Nephron progenitor cell (in vitro differentiated cells): ENCODE measurements at regions not wholly inside any gene's neighbourhood (a gene's known extent, or its start where the extent isn't known, plus 50 kb on each side); places are given as distances from the start of the nearest gene placed in this dataset.

Experiments used
- DNase-seq: peaks from one replicate; pipeline ENCODE4 v3.0.0; 2021
- H3K27ac Mint-ChIP-seq: 2 replicates; pipeline ENCODE4 v1.8.0; 2021; ENCODE audit warnings: mild to moderate bottlenecking, moderate library complexity, mixed read lengths
- H3K27me3 Mint-ChIP-seq: 2 replicates; pipeline ENCODE4 v1.8.0; 2021; ENCODE audit warnings: mild to moderate bottlenecking, low read depth, mixed read lengths; ENCODE audit not compliant: poor library complexity
- H3K36me3 Mint-ChIP-seq: 2 replicates; pipeline ENCODE4 v1.8.0; 2021; ENCODE audit warnings: low read depth, mixed read lengths
- H3K4me1 Mint-ChIP-seq: 2 replicates; pipeline ENCODE4 v1.8.0; 2021; ENCODE audit warnings: mixed read lengths
- H3K4me3 Mint-ChIP-seq: 2 replicates; pipeline ENCODE4 v1.8.0; 2021; ENCODE audit warnings: mild to moderate bottlenecking, moderate library complexity, mixed read lengths
- H3K9me3 Mint-ChIP-seq: 2 replicates; pipeline ENCODE4 v1.8.0; 2021; ENCODE audit warnings: mild to moderate bottlenecking, moderate library complexity, mixed read lengths
- TF ChIP-seq, protein P1 (sequence below): fragments of 200-600 bp; sonication (generic); IDR thresholded peaks from 2 replicates; pipeline ENCODE4 v1.5.0; 2021; ENCODE audit warnings: antibody characterized with exemption

DNA sequence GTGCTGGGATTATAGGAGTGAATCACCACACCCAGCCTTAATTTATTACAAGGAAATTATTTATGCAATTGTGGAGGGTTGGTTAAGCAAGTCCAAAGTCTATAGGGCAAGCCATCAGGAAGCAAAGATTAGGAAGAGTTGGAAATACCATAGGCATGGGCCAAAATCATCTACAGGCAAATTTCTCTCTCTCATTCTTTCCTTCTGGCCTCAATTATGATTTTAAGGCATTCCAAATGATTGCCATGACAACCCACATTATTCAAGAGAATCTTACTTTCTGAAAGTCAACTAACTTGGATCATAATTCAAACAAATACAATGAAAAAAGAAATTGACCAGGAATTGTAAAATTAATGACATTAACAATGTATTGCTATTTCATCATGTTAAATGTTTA, 400.8 kb downstream of the GPM6A start:
- H3K27me3 Mint-ChIP-seq: no peaks in the 10 kb centered on the region
- H3K36me3 Mint-ChIP-seq: no peaks in the 10 kb centered on the region
- TF ChIP-seq, protein P1, sequence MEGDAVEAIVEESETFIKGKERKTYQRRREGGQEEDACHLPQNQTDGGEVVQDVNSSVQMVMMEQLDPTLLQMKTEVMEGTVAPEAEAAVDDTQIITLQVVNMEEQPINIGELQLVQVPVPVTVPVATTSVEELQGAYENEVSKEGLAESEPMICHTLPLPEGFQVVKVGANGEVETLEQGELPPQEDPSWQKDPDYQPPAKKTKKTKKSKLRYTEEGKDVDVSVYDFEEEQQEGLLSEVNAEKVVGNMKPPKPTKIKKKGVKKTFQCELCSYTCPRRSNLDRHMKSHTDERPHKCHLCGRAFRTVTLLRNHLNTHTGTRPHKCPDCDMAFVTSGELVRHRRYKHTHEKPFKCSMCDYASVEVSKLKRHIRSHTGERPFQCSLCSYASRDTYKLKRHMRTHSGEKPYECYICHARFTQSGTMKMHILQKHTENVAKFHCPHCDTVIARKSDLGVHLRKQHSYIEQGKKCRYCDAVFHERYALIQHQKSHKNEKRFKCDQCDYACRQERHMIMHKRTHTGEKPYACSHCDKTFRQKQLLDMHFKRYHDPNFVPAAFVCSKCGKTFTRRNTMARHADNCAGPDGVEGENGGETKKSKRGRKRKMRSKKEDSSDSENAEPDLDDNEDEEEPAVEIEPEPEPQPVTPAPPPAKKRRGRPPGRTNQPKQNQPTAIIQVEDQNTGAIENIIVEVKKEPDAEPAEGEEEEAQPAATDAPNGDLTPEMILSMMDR: no peak
- no peak overlapping the region for H3K4me3 Mint-ChIP-seq
- H3K4me1 Mint-ChIP-seq: no peaks in the 10 kb centered on the region
- no peak for DNase-seq
- H3K9me3 Mint-ChIP-seq: peaks cover 31% of the 10 kb centered on the region
- no peak overlapping the region for H3K27ac Mint-ChIP-seq

DNA sequence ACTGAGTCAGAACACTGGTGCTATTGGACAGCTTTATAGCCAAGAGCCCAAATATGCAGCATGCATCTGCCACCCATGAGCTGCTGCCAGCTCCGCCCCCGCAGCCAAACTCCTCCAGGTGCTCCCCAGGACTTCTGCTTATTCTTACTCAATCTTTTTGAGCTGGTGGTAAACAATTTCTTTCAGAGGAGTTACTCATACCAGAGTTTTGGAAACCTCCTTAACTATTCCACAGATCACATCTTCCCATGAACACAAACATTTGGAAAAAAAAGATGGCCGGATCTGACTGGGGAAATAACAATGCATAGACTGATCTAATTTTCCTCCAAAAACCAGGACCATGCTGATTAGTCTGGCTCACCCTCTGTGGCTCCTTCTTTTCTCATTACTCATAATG, 399.9 kb downstream of the GPM6A start:
- H3K9me3 Mint-ChIP-seq: peaks cover 32% of the 10 kb centered on the region
- H3K4me3 Mint-ChIP-seq: no peak overlapping the region
- H3K27ac Mint-ChIP-seq: no peak overlapping the region
- no peaks in the 10 kb centered on the region for H3K36me3 Mint-ChIP-seq
- no peak for DNase-seq
- H3K4me1 Mint-ChIP-seq: no peaks in the 10 kb centered on the region
- TF ChIP-seq, protein P1: no peak
- H3K27me3 Mint-ChIP-seq: no peaks in the 10 kb centered on the region

DNA sequence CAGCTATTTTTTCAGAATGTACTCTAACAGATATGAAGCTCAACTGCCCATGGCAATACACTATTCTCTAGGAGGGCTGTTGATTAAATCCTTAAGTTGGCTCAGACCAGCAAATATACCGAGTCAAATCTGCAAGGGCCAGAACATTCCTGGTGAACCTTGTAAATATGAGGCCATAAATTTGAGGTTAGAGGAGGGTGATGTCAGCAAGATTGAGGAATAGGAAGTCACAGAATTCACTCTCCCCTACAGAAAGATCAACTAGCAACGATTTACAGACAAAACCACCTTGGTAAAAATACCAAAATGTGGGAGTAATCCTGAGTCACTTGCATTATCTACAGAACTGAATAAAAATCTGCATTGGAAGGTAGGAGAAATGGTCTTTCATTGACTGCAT, 399.3 kb downstream of the GPM6A start:
- TF ChIP-seq, protein P1: no peak
- DNase-seq: no peak
- no peaks in the 10 kb centered on the region for H3K4me1 Mint-ChIP-seq
- H3K9me3 Mint-ChIP-seq: peaks cover 37% of the 10 kb centered on the region
- no peak overlapping the region for H3K27ac Mint-ChIP-seq
- H3K4me3 Mint-ChIP-seq: no peak overlapping the region
- H3K27me3 Mint-ChIP-seq: no peaks in the 10 kb centered on the region
- H3K36me3 Mint-ChIP-seq: no peaks in the 10 kb centered on the region

GRCh38 chr4:175413561-175413960, 398.5 kb downstream of the GPM6A start:
- H3K4me3 Mint-ChIP-seq: no peak overlapping the region
- H3K4me1 Mint-ChIP-seq: no peaks in the 10 kb centered on the region
- no peaks in the 10 kb centered on the region for H3K36me3 Mint-ChIP-seq
- H3K9me3 Mint-ChIP-seq: peaks cover 37% of the 10 kb centered on the region
- DNase-seq: no peak
- H3K27ac Mint-ChIP-seq: no peak overlapping the region
- TF ChIP-seq, protein P1: no peak
- no peaks in the 10 kb centered on the region for H3K27me3 Mint-ChIP-seq

- Mint-ChIP-seq H3K27ac (no peak overlapping the region), H3K36me3 (no peaks in the 10 kb centered on the region), H3K9me3 (peaks cover 37% of the 10 kb centered on the region), H3K27me3 (no peaks in the 10 kb centered on the region), H3K4me3 (no peak overlapping the region), H3K4me1 (no peaks in the 10 kb centered on the region)
- TF ChIP-seq, protein P1: no peak
- no peak for DNase-seq
Observed at GRCh38 chr4:175414602-175415001, 397.5 kb downstream of the GPM6A start.

DNA sequence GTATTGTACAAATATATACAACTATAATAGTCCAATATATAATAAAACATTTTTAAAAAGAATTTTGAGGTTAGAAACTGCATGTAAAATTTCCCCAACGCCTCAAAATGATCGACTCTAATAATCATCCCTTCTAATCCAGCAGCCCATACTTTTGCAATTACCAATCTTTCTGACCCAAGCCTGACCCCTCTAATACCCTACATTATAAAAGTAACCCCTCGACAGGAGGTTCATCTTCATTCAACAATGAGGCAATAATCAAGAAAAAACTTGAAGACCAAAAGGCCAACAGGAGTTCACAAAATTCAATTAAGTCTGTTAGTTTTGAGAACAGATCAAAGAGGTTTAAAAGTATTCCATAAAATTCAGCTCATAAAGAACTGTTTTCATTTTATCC, 393.5 kb downstream of the GPM6A start:
- Mint-ChIP-seq H3K27me3 (peaks cover 2% of the 10 kb centered on the region), H3K9me3 (peaks cover 25% of the 10 kb centered on the region), H3K4me3 (no peak overlapping the region), H3K27ac (no peak overlapping the region), H3K4me1 (peaks cover 3% of the 10 kb centered on the region), H3K36me3 (no peaks in the 10 kb centered on the region)
- DNase-seq: no peak
- TF ChIP-seq, protein P1: no peak
